NCI-H460 (cell line): ENCODE measurements at regions not wholly inside any gene's neighbourhood (a gene's known extent, or its start where the extent isn't known, plus 50 kb on each side); places are given as distances from the start of the nearest gene placed in this dataset.

Experiments used
- DNase-seq: peaks from one replicate; pipeline ENCODE4 v3.0.0-alpha.2; 2016; ENCODE audit warnings: low read depth; ENCODE audit errors: extremely low read depth

DNA sequence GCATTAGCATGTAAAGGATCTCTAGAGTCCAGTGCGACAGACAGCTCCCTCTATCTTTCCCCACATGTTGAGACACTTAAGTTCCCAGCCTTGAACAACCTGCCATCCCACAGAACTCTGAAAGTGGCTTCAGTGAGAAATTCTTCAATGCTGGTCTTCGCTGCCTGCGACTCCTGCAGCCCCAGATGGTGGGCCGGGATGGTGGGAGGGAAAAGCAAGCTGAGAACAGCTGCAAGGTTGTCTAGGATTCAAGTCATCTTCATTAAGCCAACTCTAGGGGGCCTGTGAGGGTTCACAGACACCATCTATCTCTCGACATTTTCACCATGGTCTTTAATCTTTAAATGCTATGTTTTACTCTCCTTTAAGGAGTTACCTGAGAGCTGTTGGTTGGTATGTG lies 185.5 kb upstream of the C1orf174 start:
- no peak for DNase-seq

DNA sequence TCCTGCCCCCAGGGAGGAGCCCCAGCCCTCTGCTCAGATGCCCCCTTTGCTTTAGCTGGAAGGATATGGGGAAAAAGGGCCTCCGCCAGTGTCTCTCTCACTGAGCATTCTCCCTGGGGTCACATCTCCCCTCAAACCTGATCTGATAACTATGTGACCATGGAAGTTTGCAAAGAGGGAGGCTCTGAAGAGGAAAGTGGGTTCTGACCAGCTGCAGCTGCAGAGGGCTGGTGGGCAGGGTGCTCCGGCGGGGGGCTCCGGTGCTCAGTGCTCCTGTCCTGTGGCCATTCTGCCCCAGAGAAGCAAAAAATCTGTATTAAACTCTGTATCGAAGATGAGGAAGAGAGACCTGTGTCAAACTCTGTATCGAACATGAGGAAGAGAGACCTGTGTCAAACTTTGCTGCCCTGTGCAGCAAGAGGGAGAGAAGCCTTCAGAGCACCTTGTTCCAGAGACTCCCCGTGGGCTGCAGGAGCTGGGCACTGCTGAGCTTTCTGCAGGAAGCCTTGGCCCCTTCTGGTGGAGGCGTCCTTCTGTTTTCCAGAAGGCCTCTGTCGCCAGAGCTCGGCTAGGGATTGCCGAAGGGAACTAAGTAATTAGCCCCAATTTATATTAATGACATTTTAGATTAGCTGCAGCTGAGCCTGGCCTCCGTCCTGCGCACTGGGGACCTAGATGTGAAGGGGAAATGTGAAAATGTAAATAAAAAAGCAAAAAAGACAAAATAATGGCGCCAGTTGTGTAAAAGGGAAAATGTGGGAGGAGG lies 186.2 kb upstream of the C1orf174 start:
- no peak for DNase-seq

DNA sequence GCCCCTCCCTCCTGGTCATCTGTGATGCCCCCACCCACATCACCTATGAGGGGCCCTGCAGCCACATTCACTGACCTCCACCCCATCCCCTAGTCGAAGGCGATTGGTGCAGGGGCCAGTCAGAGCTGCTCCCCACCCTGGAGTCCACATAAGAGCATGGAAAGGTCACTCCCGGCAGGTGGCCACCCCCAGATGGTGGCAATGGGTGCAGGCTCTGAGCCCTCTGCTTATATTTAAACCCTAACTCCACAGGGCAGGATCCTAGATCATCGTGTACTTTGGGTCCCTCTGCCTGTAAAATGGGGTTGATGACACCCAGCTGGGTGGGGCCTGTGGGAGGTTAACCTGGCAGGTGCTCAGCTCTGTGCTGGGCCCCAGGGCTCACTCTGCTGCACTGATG lies 186.8 kb upstream of the C1orf174 start:
- DNase-seq = no peak

DNA sequence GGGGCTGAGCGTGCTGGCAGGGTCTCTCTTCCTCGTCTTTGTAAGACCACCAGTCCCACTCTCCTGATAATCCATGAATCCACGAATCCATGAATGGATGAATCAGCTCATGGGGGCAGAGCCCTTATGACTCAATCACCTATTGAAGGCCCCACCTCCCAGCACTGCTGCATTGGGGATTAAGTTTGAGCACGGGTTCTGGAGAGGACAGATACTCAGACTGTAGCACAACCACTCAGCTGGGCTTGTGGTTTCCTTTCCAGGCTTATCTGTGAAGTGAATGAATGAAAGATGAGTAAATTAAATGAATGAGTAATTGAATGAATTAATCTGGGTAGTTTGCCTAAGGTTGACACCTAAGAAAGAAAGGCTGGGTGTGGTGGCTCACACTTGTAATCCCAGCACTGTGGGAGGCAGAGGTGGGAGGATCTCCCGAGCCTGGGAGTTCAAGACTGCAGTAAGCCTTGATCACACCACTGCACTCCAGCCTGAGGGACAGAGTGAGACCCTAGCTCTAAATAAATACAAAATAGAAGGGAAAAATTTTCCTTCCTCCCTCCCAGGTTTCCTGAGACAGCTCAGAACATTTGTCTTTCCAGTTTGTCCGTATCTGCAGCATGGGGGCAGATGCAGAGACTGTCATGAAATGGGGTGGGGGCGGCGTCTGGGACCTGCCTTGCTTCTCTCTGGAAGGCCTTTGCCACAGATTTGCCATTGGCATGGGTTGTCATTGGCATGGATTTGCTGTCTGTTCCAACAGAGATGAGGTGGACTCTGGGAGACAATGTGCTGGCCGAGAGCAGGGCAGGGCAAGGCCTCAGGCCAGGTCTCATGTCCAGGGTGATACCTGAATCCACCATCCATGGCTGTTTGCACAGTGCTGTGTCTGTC lies 187.7 kb upstream of the C1orf174 start:
- DNase-seq = no peak

DNA sequence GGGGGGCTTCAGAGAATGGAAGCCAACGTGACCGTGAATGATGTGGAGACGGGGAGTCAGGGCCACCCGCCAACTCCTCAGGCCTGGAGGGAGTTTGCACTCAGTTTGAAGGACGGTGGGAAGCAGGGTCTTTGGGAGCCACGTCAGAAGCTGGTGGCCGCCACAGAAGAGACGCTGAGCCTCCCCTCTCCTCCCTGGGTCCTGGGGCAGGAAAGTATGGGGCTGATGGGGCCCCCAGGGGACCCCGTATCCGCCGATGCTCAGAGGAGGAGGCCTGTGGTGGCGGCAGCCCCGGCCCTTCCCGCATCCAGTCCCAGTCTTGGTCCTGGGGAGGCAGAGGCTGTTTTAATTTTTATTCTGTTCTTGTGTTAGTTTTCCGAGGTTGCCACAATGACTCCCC lies 188.6 kb upstream of the C1orf174 start:
- DNase-seq = no peak

DNA sequence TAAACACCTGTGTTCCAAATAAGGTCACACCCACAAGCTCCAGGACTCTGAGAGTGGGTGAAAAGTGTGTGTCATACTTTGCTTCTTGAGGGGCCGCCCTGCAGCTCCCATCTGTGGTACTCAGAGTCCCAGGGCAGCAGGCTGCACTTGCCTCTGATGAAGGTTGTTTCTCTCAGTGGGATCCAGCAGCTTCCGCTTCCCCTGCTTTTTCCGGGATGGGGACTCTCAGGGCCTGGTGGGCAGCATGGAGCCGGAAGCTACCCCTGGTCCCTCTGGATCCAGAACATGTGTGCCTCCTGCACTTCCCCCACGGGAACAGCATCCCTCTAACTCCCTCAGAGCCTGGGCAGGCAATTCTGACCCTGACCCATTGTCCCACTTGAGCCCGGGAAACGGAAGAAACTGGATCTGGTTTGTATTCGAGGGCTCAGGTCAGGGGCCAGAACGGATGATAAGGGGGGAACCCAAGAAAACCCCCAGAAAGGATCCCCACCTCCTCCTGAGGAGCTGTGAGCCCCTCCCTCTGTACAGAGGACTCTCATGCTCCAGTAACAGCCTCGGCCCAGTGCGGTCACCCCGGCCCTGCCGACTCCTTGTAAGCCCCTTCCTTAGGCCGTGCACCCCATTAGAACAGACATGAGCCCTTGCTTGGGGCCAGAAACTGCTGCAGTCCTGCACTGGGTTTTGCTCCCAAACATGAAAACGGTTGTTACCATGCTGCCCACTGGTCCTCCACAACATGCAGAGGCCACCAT lies 189.5 kb upstream of the C1orf174 start:
- no peak for DNase-seq

DNA sequence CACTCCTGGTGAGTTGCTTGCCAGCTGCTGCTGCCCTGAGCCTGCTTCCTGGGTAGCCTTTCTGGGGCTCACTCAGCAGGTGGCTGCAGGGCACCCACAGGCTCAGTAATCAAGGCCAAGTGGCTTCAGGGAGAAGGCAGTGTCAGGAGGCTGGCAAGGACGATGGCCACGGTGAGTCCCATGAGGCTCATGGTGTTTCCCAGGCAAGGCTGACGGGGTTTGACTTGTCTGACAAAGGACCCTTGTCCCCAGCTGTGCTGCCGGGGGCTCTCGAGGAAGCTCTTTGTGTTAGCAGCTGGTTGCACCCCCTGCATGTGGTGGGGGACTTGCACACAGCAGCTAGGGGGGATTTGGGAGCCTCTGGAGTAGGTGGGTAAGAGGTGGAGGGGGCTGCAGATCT lies 190.5 kb upstream of the C1orf174 start:
- DNase-seq = no peak

DNA sequence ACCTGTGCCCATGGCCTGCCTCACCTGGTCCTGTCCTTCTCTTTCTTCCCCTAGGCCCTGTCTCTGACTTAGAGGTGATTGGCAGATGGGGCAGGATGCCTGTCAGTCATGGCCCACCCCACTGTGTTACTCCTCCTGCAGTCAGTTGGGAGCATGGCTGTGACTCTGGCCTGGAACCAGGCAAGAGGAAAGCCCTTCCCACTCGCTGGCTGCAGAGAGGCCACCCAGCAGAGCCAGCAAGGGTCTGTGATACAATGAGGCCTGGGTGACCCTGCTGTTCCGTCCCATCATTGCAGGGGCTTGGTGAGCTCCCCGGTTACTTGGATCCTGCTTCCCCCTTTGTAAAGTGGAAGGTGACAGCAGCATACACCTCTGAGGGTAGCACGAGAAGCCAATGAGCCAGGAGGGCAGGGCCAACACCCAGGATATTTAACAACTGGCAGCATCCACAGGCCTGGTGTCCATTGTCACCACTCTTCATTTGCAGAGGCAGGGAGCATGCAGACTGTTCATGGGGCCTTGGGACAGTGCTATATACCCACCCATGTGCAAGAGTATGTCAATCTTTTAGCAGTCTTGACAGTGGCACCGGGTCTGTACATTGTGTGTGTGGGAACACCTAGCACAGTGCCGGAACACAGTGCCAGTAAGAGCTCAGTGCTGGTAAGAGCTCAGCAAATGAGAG lies 191.0 kb upstream of the C1orf174 start:
- DNase-seq = no peak

DNA sequence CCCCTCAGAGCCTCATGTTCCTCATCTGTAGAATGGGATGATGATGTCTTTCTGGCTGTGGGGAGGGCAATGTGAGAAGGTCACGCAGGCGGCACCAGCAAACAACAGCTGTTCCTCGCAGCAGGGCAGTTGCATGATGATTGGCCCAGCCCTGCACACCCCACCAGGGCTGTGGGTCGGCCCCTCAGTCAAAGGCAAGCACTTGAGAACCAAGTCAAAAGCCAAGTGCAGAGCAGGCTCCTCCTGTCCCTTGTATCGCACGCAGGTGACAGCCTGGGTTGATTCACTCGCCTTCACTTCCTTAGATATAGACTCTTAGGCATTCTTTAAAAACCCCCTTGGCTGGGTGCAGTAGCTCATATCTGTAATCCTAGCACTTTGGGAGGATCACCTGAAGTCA lies 191.9 kb upstream of the C1orf174 start:
- no peak for DNase-seq

DNA sequence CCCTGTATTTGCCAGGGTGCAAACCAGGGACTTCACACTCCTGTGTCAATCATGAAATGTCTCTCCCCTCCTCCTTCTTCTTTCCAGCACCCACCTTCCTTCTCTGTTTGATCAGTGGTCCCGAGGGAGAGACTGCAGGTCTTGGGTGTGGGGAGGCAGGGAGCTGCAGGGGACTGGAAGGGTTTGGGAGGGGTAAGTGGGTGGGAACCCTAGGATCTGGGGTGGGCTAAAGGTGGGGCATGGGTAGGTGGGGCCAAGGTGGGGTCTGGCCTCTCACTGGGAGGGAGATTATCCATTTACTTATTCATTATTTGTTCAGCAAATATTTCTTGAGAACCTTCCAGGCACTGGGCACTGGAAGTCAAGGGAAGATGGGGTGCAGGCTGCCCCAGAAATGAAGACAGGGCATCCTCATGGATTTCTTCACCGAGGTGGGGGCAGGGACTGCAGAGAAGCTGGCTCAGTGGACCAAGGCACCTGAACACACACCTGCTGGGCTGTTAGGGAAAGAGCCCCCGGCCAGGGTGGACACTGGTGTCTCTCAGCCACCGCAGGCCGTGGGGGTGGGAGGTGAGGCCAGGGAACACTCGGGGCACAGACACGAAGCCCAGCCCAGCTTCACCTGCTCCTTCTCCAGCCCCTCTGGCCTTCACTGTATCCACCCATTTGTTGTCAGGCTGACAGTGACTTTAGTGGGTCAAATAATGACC lies 193.9 kb upstream of the C1orf174 start:
- DNase-seq = no peak

DNA sequence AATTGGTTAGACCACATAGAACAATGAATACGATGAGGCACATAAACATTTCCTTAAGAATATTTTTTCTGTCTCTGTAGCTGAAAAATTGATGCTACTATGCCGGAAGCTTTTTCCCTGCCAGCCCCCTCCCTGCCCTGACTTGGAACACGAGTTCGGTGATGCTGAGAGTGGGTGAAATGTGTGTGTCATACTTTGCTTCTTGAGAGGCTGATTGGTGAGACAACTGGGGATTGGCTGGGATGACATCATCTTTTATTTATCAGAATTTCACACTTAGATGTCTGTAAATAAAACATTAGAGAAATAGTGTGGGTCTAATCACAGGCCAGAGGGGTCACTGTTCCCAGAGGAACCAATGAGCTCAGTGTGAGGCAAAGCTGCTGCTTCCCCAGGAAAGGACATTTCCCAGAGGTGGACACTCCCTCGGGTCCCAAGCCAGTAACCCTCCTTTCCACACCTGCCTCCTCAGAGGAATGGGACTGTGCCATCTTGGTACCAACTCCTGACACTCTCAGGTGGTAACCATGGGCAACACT lies 195.4 kb upstream of the C1orf174 start:
- DNase-seq = peak; percentile 38

DNA sequence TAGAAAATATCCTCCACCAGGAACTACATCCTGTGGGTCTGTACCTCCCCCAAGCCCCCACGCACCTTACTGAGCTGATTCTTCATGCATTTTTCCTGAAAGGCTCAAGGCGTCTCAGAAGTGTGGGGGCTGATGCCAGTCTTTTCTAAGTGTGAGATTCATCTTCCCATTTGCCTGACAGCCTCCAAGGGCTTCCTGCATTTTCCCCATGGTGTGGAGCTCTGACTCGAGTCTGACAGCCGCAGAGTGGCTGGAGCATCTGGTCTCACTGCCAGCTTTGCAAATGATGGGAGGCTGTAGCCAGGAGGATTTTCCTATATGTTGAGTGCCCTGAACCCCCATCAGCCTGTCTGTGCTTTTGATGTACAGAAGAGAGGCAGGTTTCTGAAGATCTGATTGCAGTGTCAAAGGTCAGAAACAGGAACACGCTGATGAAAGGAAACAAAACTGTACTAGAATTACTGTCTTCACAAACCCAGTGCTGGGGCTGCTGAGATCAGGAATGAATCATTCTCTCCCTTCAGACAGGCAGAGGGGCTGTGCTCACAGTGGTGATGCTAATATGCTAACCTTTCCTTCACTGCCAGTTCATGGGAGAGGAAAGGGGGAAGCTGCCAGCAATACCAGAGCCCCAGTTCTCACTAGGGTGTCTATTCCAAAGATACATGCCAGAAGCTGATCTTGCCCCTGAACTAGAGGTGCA lies 201.5 kb upstream of the C1orf174 start:
- no peak for DNase-seq

DNA sequence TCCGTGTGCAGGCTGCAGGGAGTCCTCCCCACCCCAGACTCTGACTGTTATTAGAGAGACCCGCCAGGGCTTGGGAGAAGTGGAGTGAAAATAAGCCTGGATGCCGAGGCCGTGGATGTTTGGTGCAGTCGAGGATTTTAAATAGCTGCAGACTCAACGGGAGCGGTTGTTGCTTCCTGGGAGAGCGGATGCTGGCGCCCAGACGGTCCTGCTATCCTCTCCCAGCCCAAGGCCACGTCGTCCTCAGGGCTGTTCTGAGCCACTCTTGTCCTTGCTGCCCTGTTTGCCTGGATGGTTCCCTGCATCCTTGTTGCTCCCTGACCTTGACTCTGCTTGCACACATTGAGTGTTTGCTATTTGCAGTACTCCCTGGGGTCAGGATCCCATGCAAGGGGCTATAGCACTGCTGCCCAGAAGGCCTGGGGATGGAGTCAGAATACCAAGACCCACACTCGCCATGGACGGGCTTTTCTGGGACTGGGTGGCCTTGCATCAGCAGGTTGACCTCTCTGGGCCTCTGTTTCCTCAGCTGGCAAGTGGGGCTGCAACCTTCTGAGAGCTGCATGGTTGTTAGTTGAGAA lies 205.3 kb upstream of the C1orf174 start:
- DNase-seq = no peak

DNA sequence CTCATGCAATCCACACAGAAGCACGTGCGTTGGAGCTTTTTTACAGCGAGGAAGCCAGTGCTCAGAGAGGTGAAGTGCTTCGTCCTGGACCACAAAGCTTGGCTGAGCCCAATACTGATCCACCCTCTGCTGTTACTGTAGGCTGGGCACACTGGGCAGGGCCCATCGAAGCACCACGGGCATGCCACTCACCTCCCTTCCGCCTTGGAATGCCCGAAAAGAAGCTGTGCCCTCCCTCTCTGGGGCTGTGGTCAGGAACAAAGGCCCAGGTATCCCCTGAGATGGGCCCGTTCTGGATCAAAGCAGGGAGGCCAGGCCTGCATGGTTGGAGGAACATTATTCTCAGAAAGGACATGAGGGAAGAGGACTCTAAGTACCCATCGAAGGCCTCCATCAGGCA lies 206.7 kb upstream of the C1orf174 start:
- DNase-seq = no peak

DNA sequence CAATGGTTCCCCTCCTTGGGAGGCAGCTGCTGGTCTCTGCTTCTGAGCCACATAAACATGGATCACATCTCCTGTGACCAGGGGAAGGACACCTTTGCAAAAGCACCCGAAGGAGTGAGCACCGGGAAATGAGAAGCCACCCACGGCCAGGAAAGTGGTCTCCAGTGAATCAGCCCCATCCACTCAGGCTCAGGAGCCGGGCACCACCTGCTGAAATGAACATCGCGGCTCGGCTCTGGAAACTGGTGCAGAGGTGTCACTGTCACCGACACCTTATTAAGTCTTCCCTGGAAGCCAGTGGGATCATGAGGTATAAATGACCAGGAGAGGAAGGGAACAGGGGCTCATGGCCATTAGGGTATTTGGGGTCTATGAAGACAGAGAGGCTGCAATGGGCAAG lies 207.2 kb upstream of the C1orf174 start:
- DNase-seq = no peak

DNA sequence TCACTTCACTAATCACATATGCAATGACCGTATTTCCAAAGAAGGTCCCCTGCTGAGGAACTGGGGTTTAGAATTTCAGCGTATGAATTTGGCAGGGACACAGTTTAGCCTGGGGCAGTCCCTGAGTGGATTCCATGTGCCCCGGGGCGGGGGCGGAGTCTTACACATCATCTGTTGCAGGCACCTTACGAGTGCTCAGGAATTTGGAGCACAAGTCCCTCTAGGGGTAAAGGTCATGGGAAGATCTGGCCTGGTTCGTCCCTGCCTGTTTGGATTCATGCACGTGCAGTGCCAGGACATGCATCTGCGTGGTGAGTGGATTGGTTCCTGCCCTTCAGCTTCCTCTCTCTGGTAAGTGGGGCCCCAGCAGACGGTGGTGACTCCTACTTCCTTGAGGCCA lies 208.3 kb upstream of the C1orf174 start:
- no peak for DNase-seq

DNA sequence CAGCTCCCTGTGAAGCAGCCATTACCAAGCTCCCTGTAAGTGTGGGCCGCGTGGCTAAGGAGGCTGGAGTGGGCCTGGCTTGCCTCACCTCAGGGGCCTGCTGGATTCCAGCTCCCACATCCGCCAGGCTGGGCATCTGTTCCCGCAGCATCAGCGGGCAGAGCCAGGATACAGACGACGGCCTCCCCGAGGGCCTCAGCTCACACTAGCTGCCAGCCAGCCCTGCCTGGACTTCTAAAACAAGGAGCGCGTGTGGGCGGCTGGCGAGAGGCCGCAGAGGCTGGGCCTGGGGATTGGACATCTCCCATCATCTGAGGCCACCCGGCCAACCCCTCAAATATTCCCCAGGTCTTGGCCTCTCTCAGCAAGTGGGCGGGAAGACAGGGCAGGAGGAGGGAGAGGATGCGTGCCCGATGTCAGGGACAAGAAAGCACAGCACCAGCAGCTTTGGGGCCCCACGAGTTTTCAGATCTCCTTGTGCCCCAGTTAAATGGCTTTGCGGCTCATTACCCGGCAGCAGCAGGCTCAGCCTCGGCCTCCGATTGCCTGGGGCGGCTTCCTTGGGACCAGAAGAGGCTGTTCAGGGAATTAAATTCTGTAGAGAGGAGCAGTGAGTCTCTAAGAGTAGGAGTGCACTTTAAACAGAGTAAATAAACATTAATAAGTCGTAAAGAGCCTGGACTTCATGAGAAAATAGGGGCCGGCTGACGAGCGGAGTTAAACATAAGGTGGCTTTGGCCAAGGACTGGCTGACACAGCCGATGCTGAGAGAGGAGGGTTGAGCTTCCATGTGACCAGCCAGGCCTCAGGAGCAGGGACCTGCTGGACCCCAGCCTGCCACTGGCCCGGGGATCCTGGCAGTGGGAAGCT lies 208.9 kb upstream of the C1orf174 start:
- no peak for DNase-seq

DNA sequence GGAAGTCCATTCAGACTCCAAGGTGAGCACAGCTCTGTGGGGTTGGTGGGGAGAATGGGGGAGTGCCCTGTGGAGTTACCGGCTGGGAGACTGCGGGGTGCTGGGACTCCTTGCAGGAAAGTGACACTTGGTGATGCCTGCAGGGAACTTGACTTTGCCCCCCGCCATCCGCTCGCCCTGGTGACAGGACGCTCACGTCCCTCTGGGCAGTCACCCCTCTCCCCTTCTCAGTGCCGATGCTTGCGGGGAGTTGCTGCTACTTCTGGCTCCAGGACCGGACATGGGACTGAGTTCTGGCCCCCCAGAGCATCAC lies 209.5 kb upstream of the C1orf174 start:
- DNase-seq = no peak
